C4-2B (cell line): ENCODE measurements at regions not wholly inside any gene's neighbourhood (a gene's known extent, or its start where the extent isn't known, plus 50 kb on each side); places are given as distances from the start of the nearest gene placed in this dataset.

Experiments
- CTCF ChIP-seq: fragments of 450-650 bp; conservative IDR thresholded peaks from 2 replicates; pipeline ENCODE4 v1.5.1; 2017; ENCODE audit warnings: mild to moderate bottlenecking
- ZFX ChIP-seq: fragments of 450-650 bp; IDR thresholded peaks from 2 replicates; pipeline ENCODE4 v1.6.1; 2017

DNA sequence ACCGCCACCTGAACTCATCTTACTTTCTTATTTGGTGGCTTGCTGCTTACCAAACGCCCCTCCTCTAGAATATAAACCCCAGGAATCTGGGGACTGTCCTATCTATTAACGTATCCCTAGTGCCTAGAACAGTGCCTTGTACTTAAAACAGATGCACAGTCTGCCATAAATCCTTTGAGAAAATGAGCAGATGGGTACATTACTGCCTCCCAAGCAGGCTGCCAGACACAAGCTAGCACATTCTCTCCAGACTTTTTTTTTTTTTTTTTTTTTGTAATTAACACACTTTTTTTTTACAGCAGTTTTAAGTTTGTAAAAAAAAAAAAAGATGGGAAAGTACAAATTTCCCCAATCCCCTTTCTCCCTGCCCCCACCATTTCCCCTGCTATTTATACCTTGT is 57.3 kb upstream of the RPL38 start:
- TF ChIP-seq CTCF, result no peak
- TF ChIP-seq ZFX, result no peak
